Mesothelial cell of epicardium (in vitro differentiated cells): ENCODE measurements at regions not wholly inside any gene's neighbourhood (a gene's known extent, or its start where the extent isn't known, plus 50 kb on each side); places are given as distances from the start of the nearest gene placed in this dataset.

ENCODE experiments used
- DNase-seq, 2 experiments: peaks; one replicate each; pipeline ENCODE4 v3.0.0; 2021; ENCODE audit warnings: low spot score in 2 of 2; ENCODE audit not compliant: unreplicated experiment in 2 of 2
- H3K27ac Mint-ChIP-seq: 2 replicates; pipeline ENCODE4 v1.8.0; 2021; ENCODE audit warnings: mixed read lengths
- H3K27me3 Mint-ChIP-seq: 2 replicates; pipeline ENCODE4 v1.8.0; 2021; ENCODE audit warnings: low read depth, mixed read lengths
- H3K36me3 Mint-ChIP-seq: 2 replicates; pipeline ENCODE4 v1.8.0; 2021; ENCODE audit warnings: mixed read lengths
- H3K4me1 Mint-ChIP-seq: 2 replicates; pipeline ENCODE4 v1.8.0; 2021; ENCODE audit warnings: mixed read lengths
- H3K4me3 Mint-ChIP-seq: 2 replicates; pipeline ENCODE4 v1.8.0; 2021; ENCODE audit warnings: mild to moderate bottlenecking, moderate library complexity, mixed read lengths
- H3K9me3 Mint-ChIP-seq: 2 replicates; pipeline ENCODE4 v1.8.0; 2021; ENCODE audit warnings: mixed read lengths
- TF ChIP-seq, protein P1 (sequence below): fragments of 200-600 bp; sonication (generic); IDR thresholded peaks from one replicate; pipeline ENCODE4 v1.5.0; 2021; ENCODE audit warnings: antibody characterized with exemption; ENCODE audit not compliant: unreplicated experiment

DNA sequence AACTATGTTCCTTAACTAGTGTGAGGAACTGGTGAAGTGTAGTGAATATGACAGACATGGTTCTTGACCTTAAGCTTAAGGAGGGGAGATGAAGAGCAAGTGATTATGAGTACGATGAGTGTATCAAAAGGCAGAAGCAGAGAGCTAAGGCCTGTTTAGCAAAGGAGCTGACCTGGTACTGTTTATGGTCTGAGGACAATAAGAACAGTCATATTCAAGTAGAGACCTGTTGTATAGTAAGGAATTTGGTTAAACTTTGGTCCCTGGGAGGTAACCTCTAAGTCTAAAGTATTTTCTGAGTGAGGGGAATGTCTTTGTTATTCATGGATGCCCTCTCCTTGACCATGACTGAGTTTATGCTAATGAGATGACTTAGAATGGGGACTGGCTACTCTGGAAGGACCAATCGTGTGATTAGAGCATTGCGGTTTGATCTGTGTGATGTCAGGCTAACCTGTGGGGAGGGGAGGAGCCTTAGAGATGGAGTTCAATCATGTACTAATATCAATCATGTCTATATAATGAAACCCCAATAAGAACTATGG lies 389.3 kb downstream of the BMP4 start:
- TF ChIP-seq, protein P1, sequence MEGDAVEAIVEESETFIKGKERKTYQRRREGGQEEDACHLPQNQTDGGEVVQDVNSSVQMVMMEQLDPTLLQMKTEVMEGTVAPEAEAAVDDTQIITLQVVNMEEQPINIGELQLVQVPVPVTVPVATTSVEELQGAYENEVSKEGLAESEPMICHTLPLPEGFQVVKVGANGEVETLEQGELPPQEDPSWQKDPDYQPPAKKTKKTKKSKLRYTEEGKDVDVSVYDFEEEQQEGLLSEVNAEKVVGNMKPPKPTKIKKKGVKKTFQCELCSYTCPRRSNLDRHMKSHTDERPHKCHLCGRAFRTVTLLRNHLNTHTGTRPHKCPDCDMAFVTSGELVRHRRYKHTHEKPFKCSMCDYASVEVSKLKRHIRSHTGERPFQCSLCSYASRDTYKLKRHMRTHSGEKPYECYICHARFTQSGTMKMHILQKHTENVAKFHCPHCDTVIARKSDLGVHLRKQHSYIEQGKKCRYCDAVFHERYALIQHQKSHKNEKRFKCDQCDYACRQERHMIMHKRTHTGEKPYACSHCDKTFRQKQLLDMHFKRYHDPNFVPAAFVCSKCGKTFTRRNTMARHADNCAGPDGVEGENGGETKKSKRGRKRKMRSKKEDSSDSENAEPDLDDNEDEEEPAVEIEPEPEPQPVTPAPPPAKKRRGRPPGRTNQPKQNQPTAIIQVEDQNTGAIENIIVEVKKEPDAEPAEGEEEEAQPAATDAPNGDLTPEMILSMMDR = no peak
- H3K27me3 Mint-ChIP-seq = no peaks in the 10 kb centered on the region
- DNase-seq = no peak
- H3K27ac Mint-ChIP-seq = no peak overlapping the region
- peaks cover 21% of the 10 kb centered on the region for H3K4me1 Mint-ChIP-seq
- no peak overlapping the region for H3K4me3 Mint-ChIP-seq
- H3K36me3 Mint-ChIP-seq = peaks cover 5% of the 10 kb centered on the region
- H3K9me3 Mint-ChIP-seq = peaks cover 23% of the 10 kb centered on the region

DNA sequence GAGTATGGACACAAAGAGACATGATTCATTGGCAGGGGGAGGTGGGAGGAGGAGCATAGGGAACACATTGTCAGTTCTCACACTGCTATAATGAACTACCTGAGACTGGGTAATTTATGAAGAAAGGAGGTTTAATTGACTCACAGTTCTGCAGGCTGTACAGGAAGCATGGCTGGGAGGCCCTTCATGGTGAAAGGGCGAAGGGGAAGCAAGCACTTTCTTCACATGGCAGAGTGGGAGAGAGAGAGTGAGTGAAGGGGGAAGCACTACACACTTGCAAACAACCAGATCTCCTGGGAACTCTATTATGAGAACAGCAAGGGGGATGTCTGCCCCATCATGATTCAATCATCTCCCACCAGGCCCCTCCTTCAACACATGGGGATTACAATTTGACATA lies 391.8 kb downstream of the BMP4 start:
- DNase-seq = no peak
- Mint-ChIP-seq H3K4me3 (no peak overlapping the region), H3K27me3 (no peaks in the 10 kb centered on the region), H3K4me1 (peaks cover 3% of the 10 kb centered on the region), H3K27ac (no peak overlapping the region), H3K36me3 (peaks cover 8% of the 10 kb centered on the region), H3K9me3 (peaks cover 39% of the 10 kb centered on the region)
- TF ChIP-seq, protein P1 = no peak

- H3K9me3 Mint-ChIP-seq = peaks cover 39% of the 10 kb centered on the region
- no peak overlapping the region for H3K27ac Mint-ChIP-seq
- H3K4me3 Mint-ChIP-seq = no peak overlapping the region
- TF ChIP-seq, protein P1 = no peak
- H3K36me3 Mint-ChIP-seq = peaks cover 8% of the 10 kb centered on the region
- no peak for DNase-seq
- no peaks in the 10 kb centered on the region for H3K27me3 Mint-ChIP-seq
- H3K4me1 Mint-ChIP-seq = no peaks in the 10 kb centered on the region
These were observed 393.0 kb downstream of the BMP4 start for GRCh38 chr14:53563628-53564027.

- no peak for DNase-seq
- Mint-ChIP-seq H3K9me3 (no peaks in the 10 kb centered on the region), H3K27me3 (no peaks in the 10 kb centered on the region), H3K36me3 (no peaks in the 10 kb centered on the region), H3K27ac (no peak overlapping the region), H3K4me3 (no peak overlapping the region), H3K4me1 (peaks cover 9% of the 10 kb centered on the region)
- TF ChIP-seq, protein P1 = no peak
These were observed 400.1 kb upstream of the DDHD1 start for GRCh38 chr14:53553221-53553620.

GRCh38 chr14:53551862-53552261 lies 398.7 kb upstream of the DDHD1 start:
- Mint-ChIP-seq H3K9me3 (no peaks in the 10 kb centered on the region), H3K4me3 (no peak overlapping the region), H3K27me3 (peaks cover 4% of the 10 kb centered on the region), H3K4me1 (peaks cover 9% of the 10 kb centered on the region), H3K36me3 (no peaks in the 10 kb centered on the region), H3K27ac (no peak overlapping the region)
- DNase-seq = no peak
- TF ChIP-seq, protein P1 = no peak

GRCh38 chr14:53550776-53551175 lies 397.7 kb upstream of the DDHD1 start:
- H3K27me3 Mint-ChIP-seq = peaks cover 4% of the 10 kb centered on the region

More at GRCh38 chr14:53550776-53551175, 397.7 kb upstream of the DDHD1 start:
- Mint-ChIP-seq H3K4me1 (peaks cover 9% of the 10 kb centered on the region), H3K27ac (no peak overlapping the region), H3K36me3 (no peaks in the 10 kb centered on the region), H3K4me3 (no peak overlapping the region), H3K9me3 (no peaks in the 10 kb centered on the region)
- DNase-seq = no peak
- TF ChIP-seq, protein P1 = no peak
